ENCODE measurements at regions not wholly inside any gene's neighbourhood (a gene's known extent, or its start where the extent isn't known, plus 50 kb on each side); places are given as distances from the start of the nearest gene placed in this dataset.

DNA sequence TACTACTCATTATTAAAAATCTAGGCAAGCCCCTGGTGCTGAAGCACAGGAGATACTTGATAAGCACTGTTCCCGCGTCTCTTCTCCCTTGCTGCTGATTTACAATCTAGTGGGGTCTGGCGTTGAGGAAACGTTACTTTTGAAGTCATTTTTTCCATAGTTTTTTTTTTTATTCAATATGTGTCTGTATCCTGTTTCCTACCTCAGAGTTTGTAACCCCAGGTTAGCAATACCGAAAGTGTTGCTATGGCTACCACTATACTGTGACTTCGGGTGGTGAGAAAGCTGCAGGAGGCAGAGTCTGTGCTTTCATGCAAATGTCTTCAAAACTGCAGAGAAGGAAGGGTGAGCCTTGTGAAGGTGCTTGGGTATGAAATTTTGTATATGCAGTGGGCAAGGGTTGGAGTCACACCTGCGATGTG lies 458.8 kb upstream of the GHITM start:
- peaks cover 0 to under 1% (median 0%) of the 10 kb centered on the region in 4 donors for H3K4me1 ChIP-seq
- 58% methylated on average over 6 of the region's 7 CpGs for WGBS

DNA sequence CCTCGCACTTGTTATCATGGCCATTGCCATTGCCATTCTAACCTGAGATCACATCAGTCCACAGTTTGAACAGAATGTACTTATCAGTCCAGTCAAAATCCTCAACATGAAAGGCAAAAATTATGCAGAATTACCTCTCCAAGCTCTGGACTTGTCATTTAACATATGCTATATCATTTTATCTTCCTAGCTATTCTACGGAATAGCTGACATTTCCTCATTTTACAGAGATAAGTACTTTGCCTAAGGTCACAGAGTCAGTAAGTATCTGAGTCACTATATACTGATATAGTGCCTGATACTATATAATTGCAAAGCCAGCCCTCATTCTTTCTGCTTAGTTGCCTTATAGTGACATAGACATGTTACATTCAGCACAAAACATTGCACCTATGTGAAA lies 456.9 kb upstream of the GHITM start:
- TF ChIP-seq POLR2AphosphoS5 (IDR thresholded peaks at IDR 0.05) (no peak), POLR2A (IDR thresholded peaks at IDR 0.05; ENCODE audit: low read depth) (no peak), EP300 (IDR thresholded peaks at IDR 0.05) (no peak)
- TF ChIP-seq, protein P1, sequence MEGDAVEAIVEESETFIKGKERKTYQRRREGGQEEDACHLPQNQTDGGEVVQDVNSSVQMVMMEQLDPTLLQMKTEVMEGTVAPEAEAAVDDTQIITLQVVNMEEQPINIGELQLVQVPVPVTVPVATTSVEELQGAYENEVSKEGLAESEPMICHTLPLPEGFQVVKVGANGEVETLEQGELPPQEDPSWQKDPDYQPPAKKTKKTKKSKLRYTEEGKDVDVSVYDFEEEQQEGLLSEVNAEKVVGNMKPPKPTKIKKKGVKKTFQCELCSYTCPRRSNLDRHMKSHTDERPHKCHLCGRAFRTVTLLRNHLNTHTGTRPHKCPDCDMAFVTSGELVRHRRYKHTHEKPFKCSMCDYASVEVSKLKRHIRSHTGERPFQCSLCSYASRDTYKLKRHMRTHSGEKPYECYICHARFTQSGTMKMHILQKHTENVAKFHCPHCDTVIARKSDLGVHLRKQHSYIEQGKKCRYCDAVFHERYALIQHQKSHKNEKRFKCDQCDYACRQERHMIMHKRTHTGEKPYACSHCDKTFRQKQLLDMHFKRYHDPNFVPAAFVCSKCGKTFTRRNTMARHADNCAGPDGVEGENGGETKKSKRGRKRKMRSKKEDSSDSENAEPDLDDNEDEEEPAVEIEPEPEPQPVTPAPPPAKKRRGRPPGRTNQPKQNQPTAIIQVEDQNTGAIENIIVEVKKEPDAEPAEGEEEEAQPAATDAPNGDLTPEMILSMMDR (IDR thresholded peaks at IDR 0.05): no peak
- intact Hi-C loops (cut with DNase I): no loop called here
- H3K4me3 ChIP-seq: no peak overlapping the region
- no peak for DNase-seq (ENCODE audit: extremely low spot score)
- no peaks in the 10 kb centered on the region for H3K27me3 ChIP-seq
- no peaks in the 10 kb centered on the region for H3K9me3 ChIP-seq
- no peak overlapping the region for H3K27ac ChIP-seq (replicated peaks in 1 of 4)
- 94% methylated on average over 2 of the region's 2 CpGs for WGBS
- no peaks in the 10 kb centered on the region for H3K36me3 ChIP-seq
- peaks cover 0 to 6% (median 3%) of the 10 kb centered on the region in 4 donors for H3K4me1 ChIP-seq

More for the DNA sequence above, 458.8 kb upstream of the GHITM start:
- H3K27ac ChIP-seq (replicated peaks in 1 of 4): no peak overlapping the region
- no peaks in the 10 kb centered on the region for H3K27me3 ChIP-seq
- intact Hi-C loops (cut with DNase I): no loop called here
- no peak overlapping the region for H3K4me3 ChIP-seq
- no peaks in the 10 kb centered on the region for H3K36me3 ChIP-seq
- TF ChIP-seq POLR2AphosphoS5 (IDR thresholded peaks at IDR 0.05) (no peak), POLR2A (IDR thresholded peaks at IDR 0.05; ENCODE audit: low read depth) (no peak), EP300 (IDR thresholded peaks at IDR 0.05) (no peak)
- TF ChIP-seq, protein P1 (IDR thresholded peaks at IDR 0.05): no peak
- no peaks in the 10 kb centered on the region for H3K9me3 ChIP-seq
- no peak for DNase-seq (ENCODE audit: extremely low spot score)

DNA sequence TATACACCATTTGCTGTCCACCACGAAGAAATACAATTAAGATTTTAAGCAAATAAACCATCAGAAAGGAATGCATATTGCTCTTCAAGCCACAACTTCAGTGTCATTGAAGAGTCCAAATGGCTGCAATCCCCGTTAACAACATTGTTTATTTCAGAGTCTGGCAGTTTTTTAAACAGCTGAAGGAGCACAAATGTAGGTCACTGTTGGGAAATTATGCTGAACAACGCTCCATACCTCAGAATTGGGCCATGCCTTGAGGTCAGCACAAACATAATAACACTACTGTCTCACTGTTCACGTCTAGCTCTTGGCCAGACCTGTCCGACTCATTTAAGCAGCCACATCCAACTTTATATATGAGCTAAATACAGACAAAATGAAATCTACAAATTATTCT lies 453.9 kb upstream of the GHITM start:
- no peak for DNase-seq (ENCODE audit: extremely low spot score)
- Histone ChIP-seq H3K9me3 (no peaks in the 10 kb centered on the region), H3K27me3 (no peaks in the 10 kb centered on the region), H3K4me1 (peaks cover 0 to 6% (median 3%) of the 10 kb centered on the region in 4 donors), H3K4me3 (no peak overlapping the region), H3K36me3 (no peaks in the 10 kb centered on the region), H3K27ac (replicated peaks in 1 of 4) (no peak overlapping the region)
- WGBS: 23% methylated on average over 5 of the region's 5 CpGs
- intact Hi-C loops (cut with DNase I): no loop called here
- TF ChIP-seq, protein P1 (IDR thresholded peaks at IDR 0.05): no peak
- no peak for TF ChIP-seq POLR2A (IDR thresholded peaks at IDR 0.05; ENCODE audit: low read depth)
- TF ChIP-seq POLR2AphosphoS5 (IDR thresholded peaks at IDR 0.05): no peak
- no peak for TF ChIP-seq EP300 (IDR thresholded peaks at IDR 0.05)

DNA sequence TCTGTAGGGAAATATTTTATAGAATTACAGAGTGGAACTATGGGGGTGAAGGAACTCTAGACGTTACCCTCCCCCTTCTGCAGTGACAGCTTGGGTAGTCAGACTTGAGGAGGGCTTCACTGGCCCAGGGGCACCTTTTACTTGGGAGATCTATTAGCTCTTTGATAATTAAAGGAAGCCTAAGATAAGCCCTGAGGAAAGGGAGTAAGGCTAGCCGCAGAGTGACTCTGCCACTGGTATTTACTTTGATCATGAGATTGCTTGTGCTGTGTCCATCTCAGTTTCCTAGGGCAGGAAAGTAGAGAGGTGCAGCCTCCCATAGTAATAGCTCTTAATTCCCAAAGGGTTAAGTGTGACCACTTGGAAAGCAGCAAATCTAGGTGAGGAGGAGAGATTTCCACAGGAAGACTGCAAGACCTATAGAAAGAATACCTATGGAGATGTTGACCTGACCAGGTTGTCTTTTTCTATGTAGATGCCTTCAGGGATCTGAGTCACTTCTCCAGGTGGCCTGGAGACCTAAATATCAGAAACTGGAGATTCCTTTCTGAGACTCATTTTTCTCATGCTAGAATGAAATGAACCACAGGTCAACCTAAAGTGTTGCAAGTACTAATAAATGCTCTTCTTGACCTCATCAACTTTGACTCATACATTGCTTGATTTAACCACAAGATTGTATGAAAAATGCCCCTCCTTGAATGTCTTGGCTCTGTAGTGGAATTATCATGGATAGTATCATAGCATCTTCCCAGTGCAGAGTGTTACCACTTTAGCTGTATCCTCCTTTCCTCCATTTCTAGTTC lies 447.3 kb upstream of the GHITM start:
- intact Hi-C loops (cut with DNase I): no loop called here
- 78% methylated on average over 2 of the region's 2 CpGs for WGBS
- Histone ChIP-seq H3K36me3 (no peaks in the 10 kb centered on the region), H3K4me1 (no peaks in the 10 kb centered on the region), H3K27ac (replicated peaks in 1 of 4) (no peak overlapping the region), H3K9me3 (no peaks in the 10 kb centered on the region), H3K27me3 (no peaks in the 10 kb centered on the region), H3K4me3 (no peak overlapping the region)
- TF ChIP-seq, protein P1 (IDR thresholded peaks at IDR 0.05): no peak
- TF ChIP-seq POLR2AphosphoS5 (IDR thresholded peaks at IDR 0.05) (no peak), POLR2A (IDR thresholded peaks at IDR 0.05; ENCODE audit: low read depth) (no peak), EP300 (IDR thresholded peaks at IDR 0.05) (no peak)
- no peak for DNase-seq (ENCODE audit: extremely low spot score)
